ENCODE measurements at regions not wholly inside any gene's neighbourhood (a gene's known extent, or its start where the extent isn't known, plus 50 kb on each side); places are given as distances from the start of the nearest gene placed in this dataset.

DNA sequence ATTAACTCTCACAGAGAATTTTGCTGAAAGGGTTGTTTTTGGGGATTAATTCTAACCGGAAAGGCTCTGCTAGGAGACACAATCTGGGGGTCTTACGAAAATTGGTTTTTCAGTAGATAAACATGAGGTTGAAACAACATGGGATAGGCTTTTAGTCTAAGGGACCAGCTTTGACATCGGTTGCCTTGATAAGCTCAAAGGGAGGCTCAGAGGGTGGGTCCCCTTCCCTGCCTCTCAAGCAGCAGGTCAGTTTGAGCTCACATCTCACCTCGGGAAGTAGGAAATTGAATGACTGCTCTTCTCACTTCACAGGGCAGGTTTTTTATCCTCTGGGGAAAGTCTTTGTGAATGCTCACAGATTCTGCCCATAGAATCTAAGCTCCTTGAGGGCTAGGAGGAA, 70.2 kb upstream of the KIRREL3 start:
- no peak for DNase-seq (ENCODE audit: low spot score)

DNA sequence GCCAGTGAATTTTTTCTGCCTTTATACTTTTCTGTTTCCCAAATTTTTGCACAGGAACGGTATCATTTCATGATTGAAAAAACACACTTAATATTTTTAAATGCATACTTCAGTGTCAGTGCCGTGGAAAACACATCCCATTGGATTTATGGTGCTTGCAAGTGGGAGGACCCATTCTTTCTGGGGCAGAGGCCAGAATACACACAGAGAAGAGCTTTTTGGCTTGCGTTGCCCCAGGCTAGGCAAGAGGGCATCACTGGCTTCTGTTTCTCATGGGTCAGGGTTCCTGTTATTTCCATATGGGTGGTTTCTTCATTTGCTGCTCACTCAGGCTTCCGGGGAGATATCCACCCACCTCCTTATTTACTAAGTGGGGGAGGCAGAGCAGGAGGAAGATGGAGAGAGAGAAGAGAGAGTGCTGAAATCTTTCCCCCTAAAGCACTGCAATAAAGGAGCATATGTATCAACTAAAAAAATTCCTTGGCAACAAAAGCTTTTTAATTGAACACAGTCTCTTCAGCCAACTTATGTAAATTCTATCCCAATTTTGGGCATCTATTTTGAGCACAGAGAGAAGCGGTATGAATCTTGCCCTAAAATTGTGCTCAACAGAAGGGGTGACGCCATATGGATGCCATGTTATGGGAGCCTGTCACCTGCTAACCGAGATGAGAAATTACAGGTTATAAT, 66.0 kb upstream of the KIRREL3 start:
- DNase-seq (ENCODE audit: low spot score) = no peak

DNA sequence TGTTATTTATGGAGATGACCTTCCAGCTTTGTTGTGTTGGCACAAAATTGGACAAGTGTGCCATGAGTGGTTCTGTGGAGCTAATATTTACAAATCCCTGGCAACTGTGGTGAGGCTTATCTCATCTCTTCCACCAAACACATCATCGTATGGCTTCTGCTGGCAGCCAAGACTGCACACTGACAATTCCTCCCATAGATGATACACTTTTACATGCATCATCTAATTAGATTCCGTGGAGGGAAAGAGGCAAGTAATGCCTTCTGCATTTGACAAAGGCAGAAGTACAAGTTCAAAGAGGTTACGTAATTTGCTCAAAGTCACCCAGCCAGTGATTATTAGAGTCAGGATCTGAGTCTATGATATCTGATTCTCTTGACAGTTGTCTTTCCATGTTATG, 62.7 kb upstream of the KIRREL3 start:
- DNase-seq (ENCODE audit: low spot score) = no peak

DNA sequence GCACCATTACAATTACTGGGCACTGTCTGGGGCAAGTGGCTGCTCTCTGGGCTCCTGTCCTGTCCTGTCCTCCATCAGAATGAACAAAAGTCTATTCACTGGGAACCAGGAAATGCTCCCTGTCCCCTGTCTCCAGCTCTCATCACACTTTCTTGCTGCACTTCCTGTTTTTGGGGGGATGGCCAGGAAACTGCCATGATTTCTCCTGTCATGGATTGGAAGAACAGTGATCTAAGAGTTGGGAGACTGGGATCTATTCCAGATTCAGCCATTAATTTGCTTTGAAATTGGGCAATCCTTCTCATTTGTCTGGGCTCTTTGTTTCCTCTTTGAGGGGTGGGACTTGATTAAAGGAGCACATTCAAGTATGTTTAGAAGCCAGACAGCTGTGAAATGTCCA, 61.4 kb upstream of the KIRREL3 start:
- no peak for DNase-seq (ENCODE audit: low spot score)

DNA sequence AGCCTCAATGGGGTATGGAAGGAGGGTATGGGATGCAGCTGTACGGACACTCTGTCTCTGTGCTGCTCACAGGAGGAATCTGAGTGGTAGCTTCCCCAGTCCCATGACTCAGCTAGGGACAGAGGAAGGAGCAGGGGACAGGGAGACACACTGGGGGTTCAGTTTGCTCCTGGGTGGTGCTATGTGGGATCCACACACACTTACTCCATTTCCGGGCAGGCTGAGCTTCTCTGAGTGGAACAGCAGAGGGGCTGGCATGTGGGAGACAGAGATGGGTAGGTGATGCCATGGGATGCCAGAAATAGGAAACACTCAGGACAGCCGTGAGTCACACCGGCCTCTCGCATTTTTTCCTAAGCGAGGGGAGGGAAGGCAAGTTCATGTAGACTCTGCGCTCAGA, 59.2 kb upstream of the KIRREL3 start:
- no peak for DNase-seq (ENCODE audit: low spot score)

DNA sequence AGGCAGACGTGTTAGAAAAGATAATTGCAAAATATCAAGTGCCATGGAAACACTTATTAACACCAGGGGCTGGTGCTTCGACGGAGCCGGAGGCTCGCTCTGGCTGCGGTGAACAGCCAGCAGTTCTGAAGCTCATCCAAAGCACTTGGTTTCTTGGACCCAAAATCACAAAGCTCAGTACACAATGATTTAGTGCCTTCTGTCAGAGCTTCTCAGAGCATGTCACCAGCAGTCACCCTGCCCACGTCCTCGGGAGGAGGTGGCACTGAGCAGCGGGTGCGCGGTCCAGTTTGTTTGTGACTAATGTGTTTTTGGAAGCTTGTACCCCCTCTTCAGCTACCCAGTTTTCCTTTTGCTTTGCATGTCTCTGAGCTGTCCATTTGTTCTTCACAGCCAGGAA, 58.7 kb upstream of the KIRREL3 start:
- DNase-seq (ENCODE audit: low spot score) = no peak

DNA sequence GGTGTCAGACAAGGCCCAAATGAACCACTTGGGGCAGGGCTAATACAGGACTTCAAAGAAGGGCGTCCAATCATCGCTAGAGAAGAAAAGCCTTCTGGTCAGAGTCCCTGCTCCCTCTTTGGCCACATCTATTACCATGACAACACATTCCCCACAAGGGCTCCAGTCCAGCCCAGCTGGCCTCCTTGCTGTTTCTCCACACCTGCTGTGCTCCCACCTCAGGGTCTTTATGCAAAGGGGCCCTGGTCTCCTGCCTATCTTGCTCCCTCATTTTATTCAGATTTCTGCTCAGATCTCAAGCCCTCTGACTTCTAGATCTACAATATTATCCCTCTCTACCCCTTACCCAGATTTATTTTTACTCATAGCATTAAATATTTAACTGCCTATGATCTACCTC, 58.0 kb upstream of the KIRREL3 start:
- no peak for DNase-seq (ENCODE audit: low spot score)

DNA sequence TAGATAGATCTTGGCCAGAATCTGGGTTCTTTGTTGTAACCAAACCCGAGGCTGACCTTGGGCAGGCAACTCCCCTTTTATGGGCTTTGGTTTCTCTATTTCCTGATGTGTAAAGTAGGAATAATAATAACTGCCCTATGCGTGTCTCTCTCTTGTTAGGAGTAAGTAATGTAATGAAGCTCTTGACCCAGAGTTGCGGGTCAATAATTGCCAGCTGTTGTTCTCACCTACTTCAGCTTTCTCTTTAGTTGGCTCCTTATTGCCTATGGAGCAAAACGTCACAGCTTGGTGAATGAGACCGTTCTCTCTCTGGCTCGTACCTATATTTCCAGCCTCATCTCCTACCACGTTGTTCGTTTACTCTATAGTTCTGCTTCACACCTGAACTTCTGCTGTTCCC, 56.6 kb upstream of the KIRREL3 start:
- DNase-seq (ENCODE audit: low spot score) = no peak

DNA sequence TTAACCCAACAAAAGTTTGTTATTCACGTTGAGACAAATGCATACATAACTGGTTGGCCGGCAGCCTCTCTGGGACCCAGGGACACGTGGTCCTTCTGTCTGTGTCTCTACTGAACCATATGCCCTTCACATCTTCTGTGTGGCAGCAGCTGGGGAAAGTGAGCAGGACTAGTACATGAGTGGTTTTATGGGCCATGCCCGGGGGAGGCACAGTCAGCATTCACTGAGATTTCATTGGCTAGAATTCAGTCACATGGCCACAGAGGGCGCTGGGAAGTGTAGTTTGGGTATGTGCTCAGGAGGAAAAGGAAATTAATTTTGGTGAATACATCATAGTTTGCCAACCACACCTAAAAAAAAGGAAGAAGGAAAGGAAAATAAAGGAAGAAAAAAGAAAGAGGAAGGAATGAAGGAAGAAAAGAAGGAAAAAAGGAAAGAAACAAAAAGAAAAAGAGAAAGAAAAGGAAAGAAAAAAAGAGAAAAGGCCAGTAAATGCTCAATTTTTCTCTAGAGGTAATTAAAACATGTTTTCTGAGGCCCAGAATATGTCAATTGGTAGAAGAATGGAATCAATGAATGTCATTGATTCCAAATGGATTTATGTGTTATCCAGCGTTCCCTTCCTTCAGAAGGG, 55.9 kb upstream of the KIRREL3 start:
- no peak for DNase-seq (ENCODE audit: low spot score)

DNA sequence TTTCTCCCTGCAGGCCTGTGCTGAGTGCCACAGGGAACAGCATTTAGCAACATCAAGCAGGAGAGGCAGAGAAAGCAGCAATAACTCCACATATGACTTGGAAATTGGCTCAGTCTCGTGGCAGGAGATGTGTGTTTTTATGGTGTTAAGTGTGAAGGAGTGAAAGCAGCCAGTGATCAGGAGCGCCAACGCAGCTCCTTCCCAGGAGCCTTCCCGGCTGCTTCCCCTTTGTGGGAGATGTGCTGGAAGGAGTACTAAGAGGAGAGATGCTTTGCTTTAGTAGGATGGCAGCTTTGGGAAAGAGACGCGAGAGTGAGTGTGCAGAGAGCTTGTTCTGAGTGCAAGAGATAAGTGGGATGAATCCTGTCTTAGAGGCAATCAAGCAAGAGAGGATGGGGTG, 54.7 kb upstream of the KIRREL3 start:
- no peak for DNase-seq (ENCODE audit: low spot score)

DNA sequence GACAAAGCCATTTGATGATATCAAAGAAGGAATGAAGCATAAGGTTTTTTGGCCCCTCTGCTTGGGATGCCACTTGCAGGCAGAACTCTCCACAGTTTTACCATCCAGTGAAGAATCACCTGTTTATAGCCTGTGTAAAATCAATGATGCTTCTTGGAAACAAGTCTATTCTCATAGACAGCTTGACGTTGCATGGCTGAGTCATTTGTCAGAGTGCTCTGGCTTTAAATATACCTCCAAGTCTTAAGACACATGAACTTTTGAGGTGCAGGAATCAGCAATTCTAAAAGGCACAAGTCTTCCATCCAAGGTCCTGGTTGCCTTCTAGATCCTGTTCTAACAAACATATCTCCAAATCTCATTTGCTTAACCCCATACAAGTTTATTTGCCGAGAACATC, 53.6 kb upstream of the KIRREL3 start:
- no peak for DNase-seq (ENCODE audit: low spot score)

DNA sequence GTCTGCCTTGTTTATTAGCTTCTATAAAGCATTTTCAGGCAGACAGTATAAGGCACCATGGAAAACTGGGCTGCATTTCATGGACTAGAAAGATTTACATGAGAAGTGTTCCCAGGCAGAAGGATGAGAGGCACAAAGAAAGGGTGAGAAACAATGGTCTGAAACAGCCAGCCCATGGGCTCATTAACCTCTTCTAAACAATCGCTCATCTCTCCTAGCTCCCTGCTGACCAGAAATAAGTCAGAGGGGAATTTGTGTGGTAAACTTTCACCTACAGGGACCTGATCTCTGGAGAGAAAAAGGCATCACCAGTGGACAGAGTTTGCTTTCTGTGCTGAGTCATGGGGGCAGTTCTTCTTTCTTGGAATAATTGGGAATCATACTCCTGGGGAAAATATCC, 51.8 kb upstream of the KIRREL3 start:
- DNase-seq (ENCODE audit: low spot score) = no peak

Measured in activated CD4-positive, alpha-beta T cell treated with anti-CD3 and anti-CD28 coated beads, Interleukin-2, Interleukin-4, amounts not matched to agents 100 ng/mL and 50 ng/mL, durations not matched to agents 16 hours and 8 hours (primary cell).